HG03066 (cell line): ENCODE measurements at regions not wholly inside any gene's neighbourhood (a gene's known extent, or its start where the extent isn't known, plus 50 kb on each side); places are given as distances from the start of the nearest gene placed in this dataset.
A peak's percentile ranks its signal among the peaks of the same experiment; 100 is the strongest.

Source experiments
- ATAC-seq: cut with Tn5 transposase; IDR thresholded peaks from one replicate; pipeline ENCODE4 v1.9.1; 2021; ENCODE audit warnings: low read depth; ENCODE audit not compliant: unreplicated experiment

GRCh38 chr2:181332044-181332605 is 125.1 kb upstream of the ITGA4 start:
- no peak for ATAC-seq

GRCh38 chr2:181334158-181334826 is 122.9 kb upstream of the ITGA4 start:
- ATAC-seq, result no peak

GRCh38 chr2:181340891-181341290 is 116.3 kb upstream of the ITGA4 start:
- ATAC-seq, result no peak

- no peak for ATAC-seq
Measured at GRCh38 chr2:181341855-181342600, 115.2 kb upstream of the ITGA4 start.

GRCh38 chr2:181348107-181348837 is 108.9 kb upstream of the ITGA4 start:
- ATAC-seq, result peak; percentile 85

- no peak for ATAC-seq
Measured at GRCh38 chr2:181352158-181352557, 105.0 kb upstream of the ITGA4 start.

GRCh38 chr2:181354626-181355025 is 102.6 kb upstream of the ITGA4 start:
- no peak for ATAC-seq

- no peak for ATAC-seq
Measured at GRCh38 chr2:181356526-181357130, 100.6 kb upstream of the ITGA4 start.

GRCh38 chr2:181357979-181358378 is 99.2 kb upstream of the ITGA4 start:
- no peak for ATAC-seq

GRCh38 chr2:181362561-181362960 is 94.6 kb upstream of the ITGA4 start:
- ATAC-seq, result no peak

- no peak for ATAC-seq
Measured at GRCh38 chr2:181363164-181363563, 94.0 kb upstream of the ITGA4 start.

- no peak for ATAC-seq
Measured at GRCh38 chr2:181364492-181365170, 92.6 kb upstream of the ITGA4 start.

GRCh38 chr2:181366675-181367175 is 90.5 kb upstream of the ITGA4 start:
- no peak for ATAC-seq

- no peak for ATAC-seq
Measured at GRCh38 chr2:181367411-181367810, 89.8 kb upstream of the ITGA4 start.

GRCh38 chr2:181367906-181368435 is 89.2 kb upstream of the ITGA4 start:
- no peak for ATAC-seq

- ATAC-seq, result no peak
Measured at GRCh38 chr2:181370126-181370525, 87.1 kb upstream of the ITGA4 start.

GRCh38 chr2:181371195-181371594 is 86.0 kb upstream of the ITGA4 start:
- ATAC-seq, result no peak

GRCh38 chr2:181371782-181372645 is 85.2 kb upstream of the ITGA4 start:
- no peak for ATAC-seq

GRCh38 chr2:181372646-181373040 is 84.5 kb upstream of the ITGA4 start:
- no peak for ATAC-seq
